Suprapubic skin (tissue), 3 donors: ENCODE measurements at regions not wholly inside any gene's neighbourhood (a gene's known extent, or its start where the extent isn't known, plus 50 kb on each side); places are given as distances from the start of the nearest gene placed in this dataset.

Experiments used
- CTCF ChIP-seq, 2 donors: fragments of 200-600 bp in 1 of 2; fragments of 450-650 bp in 1 of 2; sonication (generic) in 1 of 2; IDR thresholded peaks; one replicate each; pipeline ENCODE4 v1.5.1; 2016 to 2019; ENCODE audit warnings: antibody characterized with exemption in 2 of 2, mild to moderate bottlenecking in 1 of 2, moderate library complexity in 1 of 2
- POLR2A ChIP-seq, 2 donors: fragments of 450-650 bp; IDR thresholded peaks; one replicate each; pipeline ENCODE4 v1.6.1; 2017; ENCODE audit warnings: antibody characterized with exemption in 2 of 2, mild to moderate bottlenecking in 2 of 2, moderate library complexity in 2 of 2

DNA sequence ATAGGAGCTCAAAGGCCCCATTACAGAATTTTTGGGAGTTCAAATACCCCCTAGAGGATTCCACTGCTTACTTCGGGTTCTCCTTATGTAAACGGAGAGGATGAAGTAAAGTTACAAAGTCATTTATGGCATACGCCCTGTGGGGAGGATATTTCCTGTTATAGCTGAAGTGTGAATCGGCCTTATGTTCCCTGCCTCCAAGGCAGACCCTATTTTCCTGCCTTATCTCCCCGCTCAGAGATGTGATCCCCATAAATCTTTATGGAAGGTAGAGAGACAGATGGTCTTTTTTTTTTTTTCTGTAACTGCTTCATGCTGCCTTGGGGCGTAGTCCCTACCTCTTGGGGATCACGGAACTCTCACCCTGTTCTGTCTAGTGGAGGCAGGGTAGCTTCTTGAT is 56.0 kb upstream of the DHX15 start:
- TF ChIP-seq POLR2A (IDR thresholded peaks at IDR 0.05) (no peak), CTCF (IDR thresholded peaks at IDR 0.05) (no peak)
